ENCODE measurements at regions not wholly inside any gene's neighbourhood (a gene's known extent, or its start where the extent isn't known, plus 50 kb on each side); places are given as distances from the start of the nearest gene placed in this dataset.

- H3K4me3 ChIP-seq = no peak overlapping the region
- TF ChIP-seq CTCF (IDR thresholded peaks at IDR 0.05) = no peak
- H3K27ac ChIP-seq = no peak overlapping the region
- no peak for DNase-seq (ENCODE audit: low spot score)
These were observed 398.5 kb downstream of the NUF2 start for GRCh38 chr1:163720294-163720693.

GRCh38 chr1:163725551-163725950, 403.8 kb downstream of the NUF2 start:
- no peak for TF ChIP-seq CTCF (IDR thresholded peaks at IDR 0.05)
- H3K4me3 ChIP-seq = no peak overlapping the region
- H3K27ac ChIP-seq = no peak overlapping the region
- no peak for DNase-seq (ENCODE audit: low spot score)

- no peak for DNase-seq (ENCODE audit: low spot score)
These were observed 408.7 kb downstream of the NUF2 start for GRCh38 chr1:163730411-163730821.

GRCh38 chr1:163737261-163737660, 415.5 kb downstream of the NUF2 start:
- no peak overlapping the region for H3K4me3 ChIP-seq
- no peak overlapping the region for H3K27ac ChIP-seq
- no peak for TF ChIP-seq CTCF (IDR thresholded peaks at IDR 0.05)
- DNase-seq (ENCODE audit: low spot score) = no peak

More at GRCh38 chr1:163730411-163730821, 408.7 kb downstream of the NUF2 start:
- Histone ChIP-seq H3K4me3 (no peak overlapping the region), H3K27ac (no peak overlapping the region)
- no peak for TF ChIP-seq CTCF (IDR thresholded peaks at IDR 0.05)

- Histone ChIP-seq H3K4me3 (no peak overlapping the region), H3K27ac (no peak overlapping the region)
- DNase-seq (ENCODE audit: low spot score) = no peak
- TF ChIP-seq CTCF (IDR thresholded peaks at IDR 0.05) = no peak
These were observed 422.6 kb downstream of the NUF2 start for GRCh38 chr1:163744301-163744887.

- no peak for DNase-seq (ENCODE audit: low spot score)
- TF ChIP-seq CTCF (IDR thresholded peaks at IDR 0.05) = no peak
- no peak overlapping the region for H3K27ac ChIP-seq
- no peak overlapping the region for H3K4me3 ChIP-seq
These were observed 423.4 kb downstream of the NUF2 start for GRCh38 chr1:163745204-163745603.

GRCh38 chr1:163747261-163747660, 425.5 kb downstream of the NUF2 start:
- TF ChIP-seq CTCF (IDR thresholded peaks at IDR 0.05) = no peak
- H3K4me3 ChIP-seq = no peak overlapping the region
- H3K27ac ChIP-seq = no peak overlapping the region
- no peak for DNase-seq (ENCODE audit: low spot score)

All from coronary artery (tissue), 2 donors.